Ecto neural progenitor cell (in vitro differentiated cells): ENCODE measurements at regions not wholly inside any gene's neighbourhood (a gene's known extent, or its start where the extent isn't known, plus 50 kb on each side); places are given as distances from the start of the nearest gene placed in this dataset.
"Not testable (repeated sequence)": the region's sequence is repeated elsewhere in the genome, so short reads cannot be mapped to it uniquely, and the experiment has no call there.

Source experiments
- DNase-seq: peaks from one replicate; pipeline ENCODE4 v3.0.0-alpha.2; 2018; ENCODE audit warnings: low spot score

GRCh38 chr14:21822109-21822508 is 148.5 kb upstream of the OR4E1 start:
- no peak for DNase-seq

- DNase-seq: no peak
These were observed 147.0 kb upstream of the OR4E1 start for GRCh38 chr14:21820631-21821030.

GRCh38 chr14:21819891-21820290 is 146.3 kb upstream of the OR4E1 start:
- DNase-seq: not testable (repeated sequence)

GRCh38 chr14:21817010-21817409 is 143.4 kb upstream of the OR4E1 start:
- DNase-seq: not testable (repeated sequence)

GRCh38 chr14:21807975-21808374 is 134.4 kb upstream of the OR4E1 start:
- DNase-seq: no peak

- DNase-seq: no peak
These were observed 131.4 kb upstream of the OR4E1 start for GRCh38 chr14:21804981-21805380.

GRCh38 chr14:21802441-21802840 is 128.8 kb upstream of the OR4E1 start:
- DNase-seq: no peak

GRCh38 chr14:21796916-21797315 is 123.3 kb upstream of the OR4E1 start:
- DNase-seq: no peak

- DNase-seq: no peak
These were observed 121.8 kb upstream of the OR4E1 start for GRCh38 chr14:21795456-21795855.

GRCh38 chr14:21791749-21792148 is 118.1 kb upstream of the OR4E1 start:
- no peak for DNase-seq

- not testable (repeated sequence) for DNase-seq
These were observed 115.1 kb upstream of the OR4E1 start for GRCh38 chr14:21788687-21789086.

- not testable (repeated sequence) for DNase-seq
These were observed 113.6 kb upstream of the OR4E1 start for GRCh38 chr14:21787242-21787641.

GRCh38 chr14:21781543-21781942 is 107.9 kb upstream of the OR4E1 start:
- no peak for DNase-seq

GRCh38 chr14:21780429-21781084 is 106.9 kb upstream of the OR4E1 start:
- no peak for DNase-seq

- DNase-seq: no peak
These were observed 98.1 kb upstream of the OR4E1 start for GRCh38 chr14:21771671-21772070.

- DNase-seq: no peak
These were observed 95.2 kb upstream of the OR4E1 start for GRCh38 chr14:21768875-21769257.

GRCh38 chr14:21768116-21768874 is 94.7 kb upstream of the OR4E1 start:
- DNase-seq: no peak

- DNase-seq: not testable (repeated sequence)
These were observed 86.7 kb upstream of the OR4E1 start for GRCh38 chr14:21760360-21760759.

- DNase-seq: no peak
These were observed 75.8 kb upstream of the OR4E1 start for GRCh38 chr14:21749306-21749868.

GRCh38 chr14:21748869-21749303 is 75.3 kb upstream of the OR4E1 start:
- DNase-seq: peak; percentile 69

- DNase-seq: no peak
These were observed 62.2 kb upstream of the OR4E1 start for GRCh38 chr14:21735639-21736307.

GRCh38 chr14:21735200-21735599 is 61.6 kb upstream of the OR4E1 start:
- no peak for DNase-seq
